ENCODE measurements at regions not wholly inside any gene's neighbourhood (a gene's known extent, or its start where the extent isn't known, plus 50 kb on each side); places are given as distances from the start of the nearest gene placed in this dataset.

DNA sequence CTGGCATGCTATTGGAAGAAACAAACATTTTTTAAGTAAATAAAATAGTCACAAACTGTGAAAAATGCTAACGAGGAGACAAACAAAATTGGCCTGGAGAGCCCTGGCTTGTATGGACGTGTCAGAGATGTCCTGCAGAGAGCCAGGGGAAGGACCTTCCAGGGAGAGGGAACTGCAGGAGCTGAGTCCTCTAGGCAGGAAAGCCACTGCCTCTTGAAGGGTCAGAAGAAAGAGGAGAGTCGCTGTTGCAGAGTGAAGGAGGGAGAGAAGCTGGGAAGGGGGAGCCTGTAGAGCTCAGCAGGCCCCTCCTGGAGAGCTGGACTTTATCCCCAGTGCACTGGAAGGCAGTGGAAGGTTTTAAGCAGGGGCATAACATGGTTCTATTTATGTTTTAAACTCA, 80.3 kb upstream of the PWP1 start:
- no peak overlapping the region for H3K4me3 Mint-ChIP-seq
- H3K23me2 ChIP-seq (ENCODE audit: insufficient read length, low read depth, low read length, poor library complexity, severe bottlenecking), result no peaks in the 10 kb centered on the region
- no peak overlapping the region for H3T11ph ChIP-seq (ENCODE audit: low read length)
- no peak overlapping the region for H2BK120ac ChIP-seq (ENCODE audit: low read depth, low read length, poor library complexity, severe bottlenecking)
- H2BK12ac ChIP-seq (ENCODE audit: insufficient read length, low read depth, low read length), result no peak overlapping the region
- no peak overlapping the region for H2BK15ac ChIP-seq (ENCODE audit: low read depth, low read length)
- TF ChIP-seq, protein P1, sequence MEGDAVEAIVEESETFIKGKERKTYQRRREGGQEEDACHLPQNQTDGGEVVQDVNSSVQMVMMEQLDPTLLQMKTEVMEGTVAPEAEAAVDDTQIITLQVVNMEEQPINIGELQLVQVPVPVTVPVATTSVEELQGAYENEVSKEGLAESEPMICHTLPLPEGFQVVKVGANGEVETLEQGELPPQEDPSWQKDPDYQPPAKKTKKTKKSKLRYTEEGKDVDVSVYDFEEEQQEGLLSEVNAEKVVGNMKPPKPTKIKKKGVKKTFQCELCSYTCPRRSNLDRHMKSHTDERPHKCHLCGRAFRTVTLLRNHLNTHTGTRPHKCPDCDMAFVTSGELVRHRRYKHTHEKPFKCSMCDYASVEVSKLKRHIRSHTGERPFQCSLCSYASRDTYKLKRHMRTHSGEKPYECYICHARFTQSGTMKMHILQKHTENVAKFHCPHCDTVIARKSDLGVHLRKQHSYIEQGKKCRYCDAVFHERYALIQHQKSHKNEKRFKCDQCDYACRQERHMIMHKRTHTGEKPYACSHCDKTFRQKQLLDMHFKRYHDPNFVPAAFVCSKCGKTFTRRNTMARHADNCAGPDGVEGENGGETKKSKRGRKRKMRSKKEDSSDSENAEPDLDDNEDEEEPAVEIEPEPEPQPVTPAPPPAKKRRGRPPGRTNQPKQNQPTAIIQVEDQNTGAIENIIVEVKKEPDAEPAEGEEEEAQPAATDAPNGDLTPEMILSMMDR (conservative IDR thresholded peaks at IDR 0.05), result no peak
- H2AK5ac ChIP-seq (ENCODE audit: insufficient read length, low read length), result no peak overlapping the region
- H3K56ac ChIP-seq (ENCODE audit: insufficient read length, low read depth, low read length), result no peak overlapping the region
- no peak overlapping the region for H4K91ac ChIP-seq (ENCODE audit: insufficient read length, low read depth, low read length)
- DNase-seq, result no peak
- H3K18ac ChIP-seq (ENCODE audit: insufficient read length, low read depth, low read length), result no peak overlapping the region
- H3K27me3 Mint-ChIP-seq (ENCODE audit: low read depth), result no peaks in the 10 kb centered on the region; the same call in none of the 2 replicates
- H3K4me1 Mint-ChIP-seq, result peaks cover 19 to 26% of the 10 kb centered on the region in 2 experiments
- no peak overlapping the region for H3K14ac ChIP-seq (ENCODE audit: insufficient read depth, low read length)
- no peaks in the 10 kb centered on the region; the same call in 1 of the 2 replicates for H3K4me1 ChIP-seq (ENCODE audit: insufficient read depth, low read length)
- no peak overlapping the region for H3K9ac ChIP-seq (ENCODE audit: extremely low read depth, insufficient read length, low read length)
- no peak overlapping the region for H3K4ac ChIP-seq (ENCODE audit: low read depth, low read length)
- H4K20me1 ChIP-seq (ENCODE audit: control insufficient read depth, insufficient read depth, insufficient read length), result no peaks in the 10 kb centered on the region
- no peaks in the 10 kb centered on the region for H3K9me3 ChIP-seq (ENCODE audit: control insufficient read depth, low read depth, low read length)
- H3K79me1 ChIP-seq (ENCODE audit: insufficient read depth, low read depth, low read length, poor library complexity, severe bottlenecking), result no peaks in the 10 kb centered on the region
- no peak overlapping the region; a peak in 1 of 7 replicates for H3K27ac Mint-ChIP-seq
- H3K23ac ChIP-seq (ENCODE audit: insufficient read length, low read depth, low read length), result no peak overlapping the region
- H3K4me2 ChIP-seq (ENCODE audit: insufficient read depth, insufficient read length, low read length), result no peak overlapping the region
- no peaks in the 10 kb centered on the region for H3K79me2 ChIP-seq (ENCODE audit: insufficient read depth, low read length)
- H2AFZ ChIP-seq (ENCODE audit: low read length), result no peak overlapping the region
- H4K8ac ChIP-seq (replicated peaks; ENCODE audit: insufficient read length, low read depth, low read length), result no peak overlapping the region
- no peak overlapping the region for H3K27ac ChIP-seq (ENCODE audit: insufficient read length, low read depth, low read length)
- no peak overlapping the region for H2BK20ac ChIP-seq (ENCODE audit: low read depth, low read length, poor library complexity, severe bottlenecking)
- no peak overlapping the region for H4K5ac ChIP-seq (ENCODE audit: insufficient read length, low read depth, low read length)
- no peaks in the 10 kb centered on the region for H3K27me3 ChIP-seq (ENCODE audit: insufficient read depth, low read length)
- WGBS (ENCODE audit: extremely low coverage, insufficient read length, low lambda C conversion rate), result no CpG with 5 or more reads among the region's 3 CpGs
- no peak overlapping the region for H2BK5ac ChIP-seq (ENCODE audit: insufficient read length, low read length)
- no peaks in the 10 kb centered on the region; a peak in 1 of 7 replicates for H3K36me3 Mint-ChIP-seq (ENCODE audit: insufficient read depth in 1 of 3, low read depth in 3 of 3)
- no peaks in the 10 kb centered on the region; a peak in 1 of 5 replicates for H3K9me3 Mint-ChIP-seq

Data from H9 (cell line).